ENCODE measurements at regions not wholly inside any gene's neighbourhood (a gene's known extent, or its start where the extent isn't known, plus 50 kb on each side); places are given as distances from the start of the nearest gene placed in this dataset.

DNA sequence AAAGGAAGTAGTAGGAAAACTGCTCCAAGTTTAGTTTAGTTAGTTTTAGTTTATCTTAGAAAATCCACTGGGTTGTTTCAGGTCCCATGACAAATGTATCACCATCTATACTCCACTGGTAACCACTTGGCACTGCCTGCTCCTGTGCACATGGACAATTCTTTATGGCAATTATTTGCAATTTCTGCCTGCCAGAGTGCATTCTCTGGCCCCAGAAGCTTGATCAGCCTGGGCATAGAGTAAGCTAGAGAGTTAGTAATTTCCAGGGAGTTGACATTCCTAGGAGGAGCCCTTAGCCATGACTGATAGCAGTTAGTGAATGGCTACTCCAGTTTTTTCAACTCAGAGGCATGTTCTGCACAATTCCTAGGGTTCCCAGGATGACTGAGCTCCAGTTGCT lies 203.2 kb upstream of the FGF13 start:
- no peaks in the 10 kb centered on the region for H3K4me1 ChIP-seq
- no peaks in the 10 kb centered on the region for H3K36me3 ChIP-seq
- TF ChIP-seq, protein P1, sequence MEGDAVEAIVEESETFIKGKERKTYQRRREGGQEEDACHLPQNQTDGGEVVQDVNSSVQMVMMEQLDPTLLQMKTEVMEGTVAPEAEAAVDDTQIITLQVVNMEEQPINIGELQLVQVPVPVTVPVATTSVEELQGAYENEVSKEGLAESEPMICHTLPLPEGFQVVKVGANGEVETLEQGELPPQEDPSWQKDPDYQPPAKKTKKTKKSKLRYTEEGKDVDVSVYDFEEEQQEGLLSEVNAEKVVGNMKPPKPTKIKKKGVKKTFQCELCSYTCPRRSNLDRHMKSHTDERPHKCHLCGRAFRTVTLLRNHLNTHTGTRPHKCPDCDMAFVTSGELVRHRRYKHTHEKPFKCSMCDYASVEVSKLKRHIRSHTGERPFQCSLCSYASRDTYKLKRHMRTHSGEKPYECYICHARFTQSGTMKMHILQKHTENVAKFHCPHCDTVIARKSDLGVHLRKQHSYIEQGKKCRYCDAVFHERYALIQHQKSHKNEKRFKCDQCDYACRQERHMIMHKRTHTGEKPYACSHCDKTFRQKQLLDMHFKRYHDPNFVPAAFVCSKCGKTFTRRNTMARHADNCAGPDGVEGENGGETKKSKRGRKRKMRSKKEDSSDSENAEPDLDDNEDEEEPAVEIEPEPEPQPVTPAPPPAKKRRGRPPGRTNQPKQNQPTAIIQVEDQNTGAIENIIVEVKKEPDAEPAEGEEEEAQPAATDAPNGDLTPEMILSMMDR (IDR thresholded peaks at IDR 0.05): no peak
- intact Hi-C loops (cut with DNase I): no loop called here
- H3K27ac ChIP-seq: no peak overlapping the region
- no peaks in the 10 kb centered on the region for H3K9me3 ChIP-seq
- H3K4me3 ChIP-seq: no peak overlapping the region
- ATAC-seq (no peak), DNase-seq (no peak)
- no peaks in the 10 kb centered on the region for H3K27me3 ChIP-seq

DNA sequence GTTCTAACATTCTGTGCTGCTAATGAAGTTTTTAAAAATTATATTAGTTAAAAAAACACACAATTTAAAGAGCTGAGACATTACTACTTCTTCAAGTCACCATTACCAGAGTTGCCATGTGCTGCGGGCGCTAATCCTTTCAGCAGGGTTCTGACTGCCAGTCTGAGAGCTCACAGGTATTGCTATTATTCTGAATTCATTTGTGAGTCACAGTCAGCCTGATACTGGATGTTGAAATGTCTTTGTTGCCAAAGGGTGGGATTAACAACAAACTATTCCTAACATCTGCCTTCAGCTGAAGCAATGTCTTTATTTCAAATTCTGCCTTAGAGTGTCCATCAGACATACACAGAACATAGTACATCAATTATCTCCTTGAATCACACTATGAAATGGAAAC lies 197.1 kb upstream of the FGF13 start:
- Histone ChIP-seq H3K27me3 (peaks cover 0 to 3% (median 0%) of the 10 kb centered on the region in 7 donors), H3K9me3 (no peaks in the 10 kb centered on the region), H3K27ac (no peak overlapping the region), H3K36me3 (no peaks in the 10 kb centered on the region), H3K4me1 (no peaks in the 10 kb centered on the region), H3K4me3 (no peak overlapping the region)
- TF ChIP-seq, protein P1 (IDR thresholded peaks at IDR 0.05): no peak
- WGBS, 2 donors: 92 to 94% methylated on average over 2 of the region's 2 CpGs
- ATAC-seq (no peak), DNase-seq (no peak)
- intact Hi-C loops (cut with DNase I): no loop called here

DNA sequence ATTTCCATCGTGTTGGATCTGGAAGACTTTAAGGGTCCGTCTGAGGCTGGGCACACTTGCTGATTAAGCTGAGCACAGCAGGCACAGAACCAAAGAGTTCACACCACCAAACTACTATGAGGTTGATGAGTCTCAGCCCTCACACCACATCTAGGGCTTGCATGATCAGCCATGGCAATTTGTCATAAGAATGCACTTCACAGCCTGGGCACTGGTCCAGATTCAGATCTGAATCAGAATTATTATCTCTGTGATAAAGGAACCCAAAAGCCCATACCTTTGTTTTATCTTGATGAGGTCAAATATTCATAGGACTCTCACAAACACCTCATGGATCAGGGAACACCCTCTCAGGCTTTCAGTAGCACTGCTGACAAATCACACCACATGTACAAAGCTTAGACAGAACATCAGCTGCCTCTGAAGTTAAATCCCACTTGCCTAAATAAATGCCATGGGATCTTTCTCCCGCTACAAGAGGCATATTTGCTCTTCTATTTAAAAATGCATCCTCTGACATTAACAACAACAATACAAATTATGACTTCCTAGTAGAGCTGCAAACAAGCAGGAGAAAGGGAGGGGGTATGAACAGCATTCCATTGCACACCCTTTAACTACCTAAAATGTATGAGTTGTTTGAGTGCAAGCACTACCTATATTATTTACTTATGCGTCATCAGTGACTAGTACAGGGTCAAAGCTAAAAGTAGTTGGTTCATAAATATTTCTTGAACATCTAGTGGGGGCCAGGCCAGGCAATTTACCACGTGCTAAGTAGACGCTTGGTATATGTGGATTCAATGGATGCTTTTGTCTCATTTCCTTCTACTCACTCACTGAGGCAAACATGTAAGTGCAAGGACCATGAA lies 186.3 kb upstream of the FGF13 start:
- Histone ChIP-seq H3K27me3 (peaks cover 0 to 12% (median 0%) of the 10 kb centered on the region in 7 donors), H3K27ac (no peak overlapping the region), H3K9me3 (no peaks in the 10 kb centered on the region), H3K36me3 (no peaks in the 10 kb centered on the region), H3K4me1 (no peaks in the 10 kb centered on the region), H3K4me3 (no peak overlapping the region)
- intact Hi-C loops (cut with DNase I): no loop called here
- no peak for DNase-seq
- TF ChIP-seq, protein P1 (IDR thresholded peaks at IDR 0.05): no peak
- ATAC-seq: no peak
- WGBS, 2 donors: 67 to 78% methylated on average over 6 of the region's 6 CpGs

DNA sequence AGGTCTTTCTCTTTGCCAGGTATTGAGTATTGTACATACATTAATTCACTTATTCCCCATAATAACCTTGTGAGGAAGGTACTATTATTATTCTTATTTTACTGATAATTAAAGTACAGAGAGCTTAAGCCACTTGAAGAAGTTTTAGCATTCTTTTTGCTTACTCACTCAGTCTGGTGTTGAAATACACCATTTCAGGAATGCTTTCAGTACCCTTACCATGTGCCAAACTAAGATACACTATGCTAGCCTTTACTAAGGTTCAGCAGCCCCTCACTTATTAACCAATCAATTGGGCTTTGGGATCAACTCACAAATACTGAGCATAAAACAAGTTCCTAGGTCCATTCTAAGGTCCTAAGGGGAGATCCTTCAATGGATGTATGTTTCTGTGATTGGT lies 179.0 kb upstream of the FGF13 start:
- intact Hi-C loops (cut with DNase I): no loop called here
- TF ChIP-seq, protein P1 (IDR thresholded peaks at IDR 0.05): no peak
- no peak overlapping the region for H3K4me3 ChIP-seq

More for the DNA sequence above, 179.0 kb upstream of the FGF13 start:
- Histone ChIP-seq H3K27me3 (peaks cover 0 to 7% (median 0%) of the 10 kb centered on the region in 7 donors), H3K9me3 (no peaks in the 10 kb centered on the region), H3K27ac (no peak overlapping the region), H3K4me1 (no peaks in the 10 kb centered on the region), H3K36me3 (no peaks in the 10 kb centered on the region)
- no peak for DNase-seq
- ATAC-seq: no peak

All from heart right ventricle (tissue), 16 donors.